H1 (cell line): ENCODE measurements at regions not wholly inside any gene's neighbourhood (a gene's known extent, or its start where the extent isn't known, plus 50 kb on each side); places are given as distances from the start of the nearest gene placed in this dataset.

Experiments
- CHD7 ChIP-seq: fragments of 300-600 bp; sonication (generic); IDR thresholded peaks from 2 replicates; pipeline ENCODE4 v1.7.1; 2012; ENCODE audit warnings: low read length, moderate library complexity, mild to moderate bottlenecking, inconsistent platforms; ENCODE audit not compliant: insufficient replicate concordance
- RBBP5 ChIP-seq: IDR thresholded peaks from 2 replicates; pipeline ENCODE4 v1.7.1; 2012; ENCODE audit warnings: low read depth, mild to moderate bottlenecking, inconsistent platforms, low read length, moderate library complexity, borderline replicate concordance
- TCF12 ChIP-seq: IDR thresholded peaks from 2 replicates; pipeline ENCODE4 v1.6.1; 2011; ENCODE audit warnings: low read depth, mild to moderate bottlenecking, low read length

- TF ChIP-seq CHD7 (no peak), TCF12 (no peak), RBBP5 (no peak)
- TF ChIP-seq, all 59 proteins: peak for 0
Observed at GRCh38 chrX:109918753-109919152, 84.2 kb upstream of the TMEM164 start (continued).
